Fibroblast of lung (primary cell): ENCODE measurements at regions not wholly inside any gene's neighbourhood (a gene's known extent, or its start where the extent isn't known, plus 50 kb on each side); places are given as distances from the start of the nearest gene placed in this dataset.

Experiments
- DNase-seq, 2 donors: peaks; one replicate each; pipeline versions ENCODE4 v3.0.0 to v3.0.0-alpha.2; 2010; ENCODE audit warnings: low read depth in 2 of 2
- H2AFZ ChIP-seq: 2 replicates; pipeline ENCODE4 v1.5.1; 2012; ENCODE audit warnings: low read length, control low read depth, inconsistent platforms
- H3K27ac ChIP-seq: 2 replicates; pipeline ENCODE4 v1.5.1; 2011; ENCODE audit warnings: low read length, control low read depth; ENCODE audit not compliant: insufficient read depth
- H3K27me3 ChIP-seq: 2 replicates; pipeline ENCODE4 v1.5.1; 2011; ENCODE audit warnings: mild to moderate bottlenecking, low read length; ENCODE audit not compliant: control insufficient read depth, insufficient read depth
- H3K36me3 ChIP-seq: 2 replicates; pipeline ENCODE4 v1.5.1; 2011; ENCODE audit warnings: low read length; ENCODE audit not compliant: control insufficient read depth, insufficient read depth
- H3K4me1 ChIP-seq: 2 replicates; pipeline ENCODE4 v1.5.1; 2011; ENCODE audit warnings: low read length; ENCODE audit not compliant: control insufficient read depth, insufficient read depth; ENCODE audit errors: extremely low read depth
- H3K4me2 ChIP-seq: 2 replicates; pipeline ENCODE4 v1.5.1; 2011; ENCODE audit warnings: low read length, control low read depth; ENCODE audit not compliant: insufficient read depth; ENCODE audit errors: extremely low read depth
- H3K4me3 ChIP-seq, 4 experiments: fragments of 200-600 bp in 1 of 4; sonication (generic) in 1 of 4; replicated peaks in 1 of 4; 2 replicates each; pipeline ENCODE4 v1.5.1; 2011 to 2016; ENCODE audit warnings: low read length in 4 of 4, low read depth in 3 of 4, mild to moderate bottlenecking in 3 of 4, control low read depth in 2 of 4, inconsistent platforms in 1 of 4, mixed read lengths in 1 of 4; ENCODE audit not compliant: insufficient read depth in 1 of 4; ENCODE audit errors: control extremely low read depth in 1 of 4
- H3K79me2 ChIP-seq: 2 replicates; pipeline ENCODE4 v1.5.1; 2012; ENCODE audit warnings: mild to moderate bottlenecking, low read length, inconsistent platforms; ENCODE audit not compliant: control insufficient read depth, insufficient read depth
- H3K9ac ChIP-seq: 2 replicates; pipeline ENCODE4 v1.5.1; 2011; ENCODE audit warnings: mild to moderate bottlenecking, low read length, control low read depth; ENCODE audit not compliant: insufficient read depth
- H3K9me3 ChIP-seq: 2 replicates; pipeline ENCODE4 v1.5.1; 2012; ENCODE audit warnings: low read depth, low read length; ENCODE audit not compliant: control insufficient read depth, insufficient read depth
- H4K20me1 ChIP-seq: 2 replicates; pipeline ENCODE4 v1.5.1; 2011; ENCODE audit warnings: low read length; ENCODE audit not compliant: control insufficient read depth, insufficient read depth; ENCODE audit errors: extremely low read depth
- CTCF ChIP-seq, 2 donors: IDR thresholded peaks in 1 of 2; conservative IDR thresholded peaks in 1 of 2; 1 replicate in 1 of 2; 2 replicates in 1 of 2; pipeline ENCODE4 v1.5.1; 2011 to 2012; ENCODE audit warnings: low read length in 2 of 2, control low read depth in 1 of 2, inconsistent platforms in 1 of 2, low read depth in 1 of 2, mild to moderate bottlenecking in 1 of 2
- EZH2 ChIP-seq: IDR thresholded peaks from 2 replicates; pipeline ENCODE4 v1.5.1; 2012; ENCODE audit warnings: low read length, control low read depth, mild to moderate bottlenecking; ENCODE audit errors: missing control alignments

- Histone ChIP-seq H3K9ac (no peak overlapping the region), H3K27ac (no peak overlapping the region), H3K9me3 (no peaks in the 10 kb centered on the region), H3K79me2 (no peaks in the 10 kb centered on the region), H3K4me2 (no peak overlapping the region), H2AFZ (no peak overlapping the region), H3K4me3 (no peak overlapping the region), H3K27me3 (no peaks in the 10 kb centered on the region), H3K4me1 (no peaks in the 10 kb centered on the region), H3K36me3 (no peaks in the 10 kb centered on the region), H4K20me1 (no peaks in the 10 kb centered on the region)
- no peak for DNase-seq
- TF ChIP-seq CTCF (conservative IDR thresholded peaks at IDR 0.05 in 1 of 2, IDR thresholded peaks at IDR 0.05 in 1 of 2; ENCODE audit: low read depth in 1 of 2, low read length in 2 of 2), result no peak
These were observed 436.1 kb upstream of the ADAMTS16 start for GRCh38 chr5:4703931-4704458.

GRCh38 chr5:4704951-4705350, 435.2 kb upstream of the ADAMTS16 start:
- Histone ChIP-seq H3K4me1 (no peaks in the 10 kb centered on the region), H3K4me3 (no peak overlapping the region), H3K27me3 (no peaks in the 10 kb centered on the region), H3K9ac (no peak overlapping the region), H4K20me1 (no peaks in the 10 kb centered on the region), H3K9me3 (no peaks in the 10 kb centered on the region), H3K4me2 (no peak overlapping the region), H2AFZ (no peak overlapping the region), H3K36me3 (no peaks in the 10 kb centered on the region), H3K27ac (no peak overlapping the region), H3K79me2 (no peaks in the 10 kb centered on the region)
- TF ChIP-seq EZH2 (no peak), CTCF (conservative IDR thresholded peaks at IDR 0.05 in 1 of 2, IDR thresholded peaks at IDR 0.05 in 1 of 2; ENCODE audit: low read depth in 1 of 2, low read length in 2 of 2) (no peak)
- DNase-seq, result no peak

GRCh38 chr5:4716781-4717180, 423.3 kb upstream of the ADAMTS16 start:
- no peak overlapping the region for H3K4me2 ChIP-seq
- H2AFZ ChIP-seq, result no peak overlapping the region
- no peaks in the 10 kb centered on the region for H3K4me1 ChIP-seq
- no peak overlapping the region for H3K4me3 ChIP-seq
- no peak overlapping the region for H3K27ac ChIP-seq
- H3K36me3 ChIP-seq, result no peaks in the 10 kb centered on the region
- no peak for TF ChIP-seq CTCF (conservative IDR thresholded peaks at IDR 0.05 in 1 of 2, IDR thresholded peaks at IDR 0.05 in 1 of 2; ENCODE audit: low read depth in 1 of 2, low read length in 2 of 2)
- TF ChIP-seq EZH2, result no peak
- H3K27me3 ChIP-seq, result no peaks in the 10 kb centered on the region
- H3K9me3 ChIP-seq, result no peaks in the 10 kb centered on the region
- no peak overlapping the region for H3K9ac ChIP-seq
- DNase-seq, result no peak
- no peaks in the 10 kb centered on the region for H4K20me1 ChIP-seq
- no peaks in the 10 kb centered on the region for H3K79me2 ChIP-seq
